HG03565 (cell line): ENCODE measurements at regions not wholly inside any gene's neighbourhood (a gene's known extent, or its start where the extent isn't known, plus 50 kb on each side); places are given as distances from the start of the nearest gene placed in this dataset.

ENCODE experiments used
- ATAC-seq: cut with Tn5 transposase; IDR thresholded peaks from one replicate; pipeline ENCODE4 v1.9.1; 2021; ENCODE audit warnings: mild to moderate bottlenecking, moderate library complexity; ENCODE audit not compliant: unreplicated experiment

- ATAC-seq, result no peak
These were observed 198.7 kb downstream of the DACT1 start for GRCh38 chr14:58836303-58836974.

DNA sequence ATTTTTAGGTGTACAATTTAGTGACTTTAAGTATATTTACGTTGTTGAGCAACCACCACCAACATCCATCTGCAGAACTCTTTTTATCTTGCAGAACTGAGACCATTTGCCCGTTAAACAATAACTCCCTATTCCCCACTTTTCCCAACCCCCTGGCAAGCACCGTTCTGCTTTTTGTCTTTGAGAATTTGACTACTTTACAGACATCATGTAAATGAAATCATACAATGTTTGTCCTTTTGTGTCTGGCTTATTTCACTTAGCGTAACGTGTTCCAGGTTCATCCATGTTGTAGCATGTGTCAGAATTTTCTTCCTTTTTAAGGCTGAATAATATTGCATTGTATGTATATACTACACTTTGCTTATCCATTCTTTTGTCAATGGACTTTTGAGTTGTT is 201.5 kb downstream of the DACT1 start:
- no peak for ATAC-seq

GRCh38 chr14:58844544-58844943 is 206.8 kb downstream of the DACT1 start:
- no peak for ATAC-seq

- ATAC-seq, result no peak
These were observed 209.1 kb downstream of the DACT1 start for GRCh38 chr14:58846682-58847465.

DNA sequence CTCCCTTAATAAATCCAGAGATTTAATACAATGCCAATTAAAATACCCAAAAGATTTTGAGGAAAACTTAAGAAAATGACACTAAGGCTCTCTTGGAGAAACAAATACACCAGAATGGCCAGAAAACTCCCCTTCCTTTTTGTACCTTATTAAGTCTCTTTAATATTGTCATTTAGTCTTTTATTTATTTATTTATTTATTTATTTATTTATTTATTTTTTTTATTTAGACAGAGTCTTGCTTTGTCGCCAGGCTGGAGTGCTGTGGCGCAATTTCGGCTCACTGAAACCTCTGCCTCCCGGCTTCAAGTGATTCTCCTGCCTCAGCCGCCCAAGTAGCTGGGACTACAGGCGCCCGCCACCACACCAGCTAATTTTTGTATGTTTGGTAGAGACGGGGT is 210.6 kb downstream of the DACT1 start:
- no peak for ATAC-seq

- no peak for ATAC-seq
These were observed 211.8 kb downstream of the DACT1 start for GRCh38 chr14:58849601-58850000.

DNA sequence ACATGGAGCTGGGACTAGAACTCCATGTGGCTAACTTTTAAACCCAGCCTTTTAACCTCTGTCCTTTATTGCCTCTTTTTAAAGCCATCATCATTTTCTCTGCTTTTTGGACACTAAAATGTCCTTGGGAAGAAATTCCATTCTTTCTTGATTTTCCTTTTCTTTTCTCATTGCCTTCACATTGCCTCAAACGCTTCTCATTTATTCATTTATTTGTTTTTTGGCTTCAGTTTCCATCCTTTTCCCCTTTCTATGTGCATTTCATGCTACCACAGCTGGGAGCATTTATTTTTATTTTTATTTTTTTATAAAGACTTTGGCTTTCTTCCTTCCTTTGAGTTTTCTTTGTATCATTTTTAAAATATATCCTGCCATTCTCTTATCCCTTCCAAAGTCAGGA is 212.2 kb downstream of the DACT1 start:
- ATAC-seq, result no peak

GRCh38 chr14:58861586-58861985 is 223.8 kb downstream of the DACT1 start:
- ATAC-seq, result no peak

- ATAC-seq, result no peak
These were observed 224.8 kb downstream of the DACT1 start for GRCh38 chr14:58862416-58863160.

DNA sequence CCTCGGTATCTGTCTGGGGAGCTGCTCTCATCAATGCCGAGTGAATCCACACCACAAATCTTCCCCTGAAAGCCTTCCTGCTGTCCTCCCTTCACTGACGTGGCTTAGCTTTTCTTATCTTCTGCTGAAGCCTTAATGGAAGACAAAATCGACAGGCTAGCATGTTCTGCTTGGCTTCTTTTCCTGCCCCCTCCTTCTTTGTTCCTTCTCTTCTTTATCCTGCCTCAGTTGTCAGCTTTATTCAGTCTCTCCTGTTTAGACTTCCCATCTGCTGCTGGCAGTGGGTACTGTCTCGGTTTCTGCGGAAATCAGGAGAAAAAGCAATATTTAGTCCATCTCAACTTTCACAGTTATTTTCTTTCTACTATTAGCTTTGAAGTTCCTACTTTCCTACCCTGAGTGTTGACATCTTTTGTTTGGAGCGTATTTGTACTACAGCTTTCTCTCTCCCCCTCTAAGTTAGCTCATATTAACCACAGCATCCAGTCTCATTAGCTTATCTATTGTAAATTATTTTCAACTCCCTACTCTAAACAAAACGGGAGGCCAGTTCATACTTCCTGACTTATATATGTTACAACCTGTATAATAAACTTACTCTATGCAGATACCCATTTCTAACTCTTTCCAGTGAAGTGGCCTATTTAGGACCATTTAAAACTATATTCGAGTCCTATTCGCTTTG is 226.0 kb downstream of the DACT1 start:
- no peak for ATAC-seq

GRCh38 chr14:58864751-58865513 is 227.2 kb downstream of the DACT1 start:
- ATAC-seq, result no peak

DNA sequence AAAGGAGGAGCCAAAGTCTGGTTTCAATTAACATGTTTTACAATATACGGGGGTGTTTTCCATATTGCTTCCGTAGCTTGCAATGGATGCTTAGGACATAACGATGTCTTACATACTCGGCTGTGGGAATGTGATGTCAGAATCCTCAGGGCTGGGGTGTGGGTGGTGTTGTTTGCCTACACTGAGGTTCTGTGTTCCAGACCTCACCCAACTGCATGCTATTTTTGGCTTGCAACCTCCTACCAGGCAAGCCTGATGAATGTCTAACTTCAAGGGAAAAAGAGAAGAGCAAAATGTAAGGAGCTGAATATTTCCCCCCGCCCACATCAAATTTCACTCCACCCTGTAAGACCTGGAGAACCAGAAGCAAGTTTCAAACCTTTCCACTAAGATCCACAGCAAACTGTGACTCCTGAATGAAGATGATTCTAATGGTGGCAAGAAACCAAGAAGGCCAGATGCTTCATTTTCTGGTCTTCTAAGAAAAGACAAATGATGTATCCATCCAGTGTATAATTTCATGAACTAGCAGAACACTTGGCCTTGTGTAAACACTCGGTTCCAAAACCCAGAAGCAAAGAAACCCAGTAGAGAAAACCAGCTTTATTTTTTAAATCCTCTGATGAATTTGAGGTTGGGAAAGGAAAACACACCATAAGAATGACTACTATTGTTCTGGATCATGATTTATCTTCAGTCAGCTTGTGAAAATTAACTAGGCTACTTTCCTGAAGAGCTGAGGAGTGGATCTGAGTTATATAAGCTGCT is 227.9 kb downstream of the DACT1 start:
- ATAC-seq, result no peak

- no peak for ATAC-seq
These were observed 228.6 kb downstream of the DACT1 start for GRCh38 chr14:58866391-58866790.

GRCh38 chr14:58870961-58871360 is 233.2 kb downstream of the DACT1 start:
- ATAC-seq, result no peak

DNA sequence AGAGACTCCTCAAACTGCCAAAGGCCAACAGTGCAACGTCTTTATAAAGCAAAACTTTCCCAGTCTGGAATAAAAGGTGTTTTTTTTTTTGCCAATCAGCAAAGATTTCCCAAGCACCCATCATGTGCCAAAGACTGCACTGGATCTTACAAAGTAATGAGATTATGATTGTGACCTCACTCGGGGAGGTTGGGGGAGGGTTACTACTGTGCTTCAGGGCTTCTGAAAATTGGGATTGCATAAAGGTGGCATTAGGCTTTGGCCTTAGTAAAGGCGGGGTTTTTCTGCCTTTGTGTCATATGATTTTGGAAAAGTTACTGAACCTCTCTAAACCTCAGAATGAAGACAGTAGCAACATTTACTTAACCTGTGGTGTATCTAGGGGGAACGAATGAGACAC is 233.8 kb downstream of the DACT1 start:
- no peak for ATAC-seq

GRCh38 chr14:58872061-58872460 is 234.3 kb downstream of the DACT1 start:
- ATAC-seq, result no peak

- no peak for ATAC-seq
These were observed 235.6 kb downstream of the DACT1 start for GRCh38 chr14:58873228-58873953.

GRCh38 chr14:58875613-58876012 is 237.9 kb downstream of the DACT1 start:
- ATAC-seq, result no peak

DNA sequence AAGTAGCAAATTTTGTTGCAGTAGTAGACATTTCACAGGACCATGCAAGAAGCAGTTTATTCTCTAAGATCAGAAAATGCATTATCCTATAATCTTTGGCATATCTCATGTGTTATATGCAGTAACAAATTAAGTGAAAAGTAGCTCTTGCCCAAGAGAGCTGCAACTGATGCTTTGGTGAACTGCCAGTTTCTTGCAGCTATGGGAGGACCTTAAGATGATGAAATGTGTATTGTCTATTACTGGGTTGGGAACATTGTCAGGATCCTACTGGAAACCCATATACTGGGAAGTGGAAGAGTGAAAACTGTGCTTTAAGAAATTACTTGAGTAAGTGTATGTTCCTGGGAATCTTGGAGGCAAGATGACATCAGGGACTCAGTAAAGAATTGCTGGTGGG is 238.8 kb downstream of the DACT1 start:
- ATAC-seq, result no peak
